CD14-positive monocyte (primary cell): ENCODE measurements at regions not wholly inside any gene's neighbourhood (a gene's known extent, or its start where the extent isn't known, plus 50 kb on each side); places are given as distances from the start of the nearest gene placed in this dataset.

Experiments used
- DNase-seq, 3 donors: peaks; one replicate each; pipeline ENCODE4 v3.0.0-alpha.2; 2011 to 2022
- H2AFZ ChIP-seq: 2 replicates; pipeline ENCODE4 v1.6.0; 2012; ENCODE audit warnings: mild to moderate bottlenecking, low read depth, low read length, inconsistent platforms; ENCODE audit not compliant: insufficient read depth, poor library complexity, severe bottlenecking
- H3K27ac ChIP-seq, 2 donors: 1 replicate in 1 of 2; 2 replicates in 1 of 2; pipeline ENCODE4 v1.5.1; 2012 to 2013; ENCODE audit warnings: low read length in 2 of 2, control low read depth in 1 of 2, inconsistent platforms in 1 of 2, low read depth in 1 of 2, mild to moderate bottlenecking in 1 of 2
- H3K27me3 ChIP-seq, 2 donors: one replicate each; pipeline versions ENCODE4 v1.6.0 to v1.6.1; 2011 to 2013; ENCODE audit warnings: low read length in 2 of 2; ENCODE audit not compliant: control insufficient read depth in 2 of 2, insufficient read depth in 2 of 2
- H3K36me3 ChIP-seq, 2 donors: replicated peaks in 1 of 2; 1 replicate in 1 of 2; 2 replicates in 1 of 2; pipeline versions ENCODE4 v1.5.1 to v1.6.1; 2012 to 2013; ENCODE audit warnings: low read length in 2 of 2, control low read depth in 1 of 2, inconsistent platforms in 1 of 2, mild to moderate bottlenecking in 1 of 2; ENCODE audit not compliant: insufficient read depth in 2 of 2, control insufficient read depth in 1 of 2
- H3K4me1 ChIP-seq, 2 donors: 1 replicate in 1 of 2; 2 replicates in 1 of 2; pipeline versions ENCODE4 v1.5.1 to v1.6.1; 2012 to 2013; ENCODE audit warnings: low read length in 2 of 2, control low read depth in 1 of 2, inconsistent platforms in 1 of 2, mild to moderate bottlenecking in 1 of 2, moderate library complexity in 1 of 2; ENCODE audit not compliant: insufficient read depth in 2 of 2, control insufficient read depth in 1 of 2
- H3K4me2 ChIP-seq: replicated peaks from 2 replicates; pipeline ENCODE3; 2012; ENCODE audit warnings: low read length, moderate library complexity, mild to moderate bottlenecking; ENCODE audit not compliant: poor library complexity, severe bottlenecking; ENCODE audit errors: extremely low read depth
- H3K4me3 ChIP-seq, 3 experiments: fragments of 200-600 bp in 1 of 3; sonication (generic) in 1 of 3; replicated peaks in 1 of 3; 1 replicate in 2 of 3; 2 replicates in 1 of 3; pipeline ENCODE4 v1.5.1; 2011 to 2013; ENCODE audit warnings: low read length in 3 of 3, mild to moderate bottlenecking in 3 of 3, control low read depth in 2 of 3, low read depth in 2 of 3, inconsistent platforms in 1 of 3, moderate library complexity in 1 of 3
- H3K79me2 ChIP-seq: 2 replicates; pipeline ENCODE4 v1.6.0; 2012; ENCODE audit warnings: mild to moderate bottlenecking, control low read depth, inconsistent platforms, low read length, moderate library complexity; ENCODE audit not compliant: insufficient read depth
- H3K9ac ChIP-seq: 2 replicates; pipeline ENCODE4 v1.6.0; 2017; ENCODE audit warnings: low read length, mild to moderate bottlenecking; ENCODE audit not compliant: insufficient read depth, poor library complexity, severe bottlenecking
- H3K9me3 ChIP-seq, 2 donors: replicated peaks in 1 of 2; 1 replicate in 1 of 2; 2 replicates in 1 of 2; pipeline versions ENCODE4 v1.5.1 to v1.6.1; 2012 to 2013; ENCODE audit warnings: low read length in 2 of 2, control low read depth in 1 of 2; ENCODE audit not compliant: control insufficient read depth in 1 of 2, insufficient read depth in 1 of 2
- H4K20me1 ChIP-seq: 2 replicates; pipeline ENCODE4 v1.6.0; 2012; ENCODE audit warnings: mild to moderate bottlenecking, low read length, control low read depth, moderate library complexity; ENCODE audit not compliant: insufficient read depth
- H3K27ac Mint-ChIP-seq, 7 donors: one replicate each; pipeline ENCODE4 v1.8.0; 2020; ENCODE audit warnings: mild to moderate bottlenecking in 7 of 7, mixed read lengths in 7 of 7, moderate library complexity in 6 of 7, inconsistent platforms in 2 of 7
- H3K27me3 Mint-ChIP-seq, 3 donors: one replicate each; pipeline ENCODE4 v1.8.0; 2021 to 2022; ENCODE audit warnings: low read depth in 3 of 3, mild to moderate bottlenecking in 3 of 3, mixed read lengths in 3 of 3, moderate library complexity in 3 of 3, inconsistent platforms in 1 of 3
- H3K36me3 Mint-ChIP-seq, 2 donors: one replicate each; pipeline ENCODE4 v1.8.0; 2020; ENCODE audit warnings: mixed read lengths in 2 of 2, inconsistent platforms in 1 of 2, mild to moderate bottlenecking in 1 of 2
- H3K4me1 Mint-ChIP-seq: one replicate; pipeline ENCODE4 v1.8.0; 2020; ENCODE audit warnings: mild to moderate bottlenecking, mixed read lengths
- H3K4me3 Mint-ChIP-seq, 2 donors: one replicate each; pipeline ENCODE4 v1.8.0; 2020; ENCODE audit warnings: mild to moderate bottlenecking in 2 of 2, mixed read lengths in 2 of 2, moderate library complexity in 1 of 2
- H3K9me3 Mint-ChIP-seq, 7 donors: one replicate each; pipeline ENCODE4 v1.8.0; 2020 to 2022; ENCODE audit warnings: mixed read lengths in 7 of 7, mild to moderate bottlenecking in 6 of 7, moderate library complexity in 6 of 7, inconsistent platforms in 2 of 7
- WGBS: methylation state at CpG from one replicate; pipeline ENCODE4 v1.1.5; 2013; ENCODE audit warnings: missing lambda C conversion rate; ENCODE audit not compliant: insufficient coverage; 5-methylcytosine and 5-hydroxymethylcytosine counted together
- intact Hi-C, 2 donors: fragments of 100-400 bp; cut with micrococcal nuclease; formaldehyde crosslinking; loops; one replicate each; pipeline versions ENCODE4 v1.15.0 to v1.15.1; 2023
- TF ChIP-seq, protein P1 (sequence below): fragments of 200-600 bp; IDR thresholded peaks from one replicate; pipeline ENCODE4 v1.8.0; 2022; ENCODE audit warnings: antibody characterized with exemption, mild to moderate bottlenecking

DNA sequence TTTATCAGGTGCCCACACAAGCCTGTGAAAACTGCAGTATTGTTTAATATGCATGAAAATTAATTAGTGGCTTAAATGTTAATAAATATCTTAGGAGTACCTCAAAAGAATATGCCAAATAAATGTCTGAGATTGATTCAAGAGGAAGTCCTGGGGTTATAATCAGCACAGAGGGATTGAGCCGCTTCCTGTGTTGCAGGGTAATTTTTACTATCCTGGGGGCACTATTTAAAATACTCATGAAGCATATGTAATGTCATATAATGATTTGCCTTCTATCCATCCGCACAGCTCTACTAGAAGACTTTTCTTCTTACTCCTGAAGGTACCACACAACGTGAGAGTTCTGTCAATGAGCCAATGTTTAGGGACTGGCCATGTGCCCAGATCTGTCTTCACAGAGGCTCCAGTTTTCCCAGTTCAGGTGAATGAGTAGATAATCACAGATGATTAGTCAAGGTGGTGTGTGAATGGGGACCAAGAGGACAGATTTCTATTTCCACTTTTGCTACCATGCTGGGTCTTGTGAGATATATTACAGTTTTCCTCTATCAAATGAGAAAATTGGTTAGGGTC is 233.3 kb downstream of the USP46 start:
- Mint-ChIP-seq H3K4me3 (no peak overlapping the region), H3K4me1 (no peaks in the 10 kb centered on the region), H3K27me3 (no peaks in the 10 kb centered on the region), H3K9me3 (peaks cover 0 to 5% (median 3%) of the 10 kb centered on the region in 7 donors), H3K27ac (no peak overlapping the region), H3K36me3 (no peaks in the 10 kb centered on the region)
- H3K27ac ChIP-seq = no peak overlapping the region
- H3K36me3 ChIP-seq = no peaks in the 10 kb centered on the region
- no peak overlapping the region for H3K9ac ChIP-seq
- H3K4me2 ChIP-seq = no peak overlapping the region
- no peaks in the 10 kb centered on the region for H3K4me1 ChIP-seq
- no peak for DNase-seq
- no peaks in the 10 kb centered on the region for H3K27me3 ChIP-seq
- peaks cover 0 to 3% of the 10 kb centered on the region in 2 donors for H3K9me3 ChIP-seq
- no peaks in the 10 kb centered on the region for H4K20me1 ChIP-seq
- H3K79me2 ChIP-seq = no peaks in the 10 kb centered on the region
- no peak overlapping the region for H3K4me3 ChIP-seq
- no CpG with 5 or more reads among the region's 3 CpGs for WGBS
- intact Hi-C loops = no loop called here
- TF ChIP-seq, protein P1, sequence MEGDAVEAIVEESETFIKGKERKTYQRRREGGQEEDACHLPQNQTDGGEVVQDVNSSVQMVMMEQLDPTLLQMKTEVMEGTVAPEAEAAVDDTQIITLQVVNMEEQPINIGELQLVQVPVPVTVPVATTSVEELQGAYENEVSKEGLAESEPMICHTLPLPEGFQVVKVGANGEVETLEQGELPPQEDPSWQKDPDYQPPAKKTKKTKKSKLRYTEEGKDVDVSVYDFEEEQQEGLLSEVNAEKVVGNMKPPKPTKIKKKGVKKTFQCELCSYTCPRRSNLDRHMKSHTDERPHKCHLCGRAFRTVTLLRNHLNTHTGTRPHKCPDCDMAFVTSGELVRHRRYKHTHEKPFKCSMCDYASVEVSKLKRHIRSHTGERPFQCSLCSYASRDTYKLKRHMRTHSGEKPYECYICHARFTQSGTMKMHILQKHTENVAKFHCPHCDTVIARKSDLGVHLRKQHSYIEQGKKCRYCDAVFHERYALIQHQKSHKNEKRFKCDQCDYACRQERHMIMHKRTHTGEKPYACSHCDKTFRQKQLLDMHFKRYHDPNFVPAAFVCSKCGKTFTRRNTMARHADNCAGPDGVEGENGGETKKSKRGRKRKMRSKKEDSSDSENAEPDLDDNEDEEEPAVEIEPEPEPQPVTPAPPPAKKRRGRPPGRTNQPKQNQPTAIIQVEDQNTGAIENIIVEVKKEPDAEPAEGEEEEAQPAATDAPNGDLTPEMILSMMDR = no peak
- no peak overlapping the region for H2AFZ ChIP-seq

DNA sequence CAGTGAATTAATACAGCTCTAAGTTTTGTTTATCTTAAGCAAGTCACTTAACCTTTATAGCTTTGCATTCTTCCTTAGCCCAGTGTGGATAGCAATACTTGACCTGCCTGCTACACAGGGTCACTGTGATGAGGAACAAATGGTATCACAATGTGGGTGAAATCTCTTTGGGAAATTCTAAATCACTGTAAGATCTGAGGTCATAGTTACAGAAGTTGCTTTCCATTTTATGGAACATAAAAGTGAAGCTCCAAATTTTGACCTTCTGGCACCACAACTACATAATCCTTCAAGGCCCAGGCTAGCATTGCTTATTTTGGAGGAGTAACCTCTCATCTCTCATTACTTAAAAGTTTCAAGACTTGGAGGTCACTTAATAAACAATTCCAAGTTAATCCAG is 227.7 kb downstream of the USP46 start:
- no peaks in the 10 kb centered on the region for H3K27me3 ChIP-seq
- H3K4me1 Mint-ChIP-seq = no peaks in the 10 kb centered on the region
- H3K27me3 Mint-ChIP-seq = no peaks in the 10 kb centered on the region
- no peak for DNase-seq
- H3K4me3 Mint-ChIP-seq = no peak overlapping the region
- H3K4me2 ChIP-seq = no peak overlapping the region
- no peak overlapping the region for H3K27ac ChIP-seq
- intact Hi-C loops = no loop called here
- no peaks in the 10 kb centered on the region for H4K20me1 ChIP-seq
- H3K27ac Mint-ChIP-seq = no peak overlapping the region
- peaks cover 0 to 16% (median 10%) of the 10 kb centered on the region in 7 donors for H3K9me3 Mint-ChIP-seq
- H3K36me3 Mint-ChIP-seq = no peaks in the 10 kb centered on the region
- no peak overlapping the region for H2AFZ ChIP-seq
- no peaks in the 10 kb centered on the region for H3K36me3 ChIP-seq
- no peak overlapping the region for H3K9ac ChIP-seq
- H3K4me3 ChIP-seq = no peak overlapping the region
- H3K4me1 ChIP-seq = no peaks in the 10 kb centered on the region
- H3K9me3 ChIP-seq = peaks cover 4 to 5% of the 10 kb centered on the region in 2 donors
- no peaks in the 10 kb centered on the region for H3K79me2 ChIP-seq
- TF ChIP-seq, protein P1 = no peak
